ENCODE measurements at regions not wholly inside any gene's neighbourhood (a gene's known extent, or its start where the extent isn't known, plus 50 kb on each side); places are given as distances from the start of the nearest gene placed in this dataset.

GRCh38 chr20:24138196-24138857 is 149.7 kb upstream of the GGTLC1 start:
- TF ChIP-seq, protein P1, sequence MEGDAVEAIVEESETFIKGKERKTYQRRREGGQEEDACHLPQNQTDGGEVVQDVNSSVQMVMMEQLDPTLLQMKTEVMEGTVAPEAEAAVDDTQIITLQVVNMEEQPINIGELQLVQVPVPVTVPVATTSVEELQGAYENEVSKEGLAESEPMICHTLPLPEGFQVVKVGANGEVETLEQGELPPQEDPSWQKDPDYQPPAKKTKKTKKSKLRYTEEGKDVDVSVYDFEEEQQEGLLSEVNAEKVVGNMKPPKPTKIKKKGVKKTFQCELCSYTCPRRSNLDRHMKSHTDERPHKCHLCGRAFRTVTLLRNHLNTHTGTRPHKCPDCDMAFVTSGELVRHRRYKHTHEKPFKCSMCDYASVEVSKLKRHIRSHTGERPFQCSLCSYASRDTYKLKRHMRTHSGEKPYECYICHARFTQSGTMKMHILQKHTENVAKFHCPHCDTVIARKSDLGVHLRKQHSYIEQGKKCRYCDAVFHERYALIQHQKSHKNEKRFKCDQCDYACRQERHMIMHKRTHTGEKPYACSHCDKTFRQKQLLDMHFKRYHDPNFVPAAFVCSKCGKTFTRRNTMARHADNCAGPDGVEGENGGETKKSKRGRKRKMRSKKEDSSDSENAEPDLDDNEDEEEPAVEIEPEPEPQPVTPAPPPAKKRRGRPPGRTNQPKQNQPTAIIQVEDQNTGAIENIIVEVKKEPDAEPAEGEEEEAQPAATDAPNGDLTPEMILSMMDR (IDR thresholded peaks at IDR 0.05), result no peak
- TF ChIP-seq POLR2A (IDR thresholded peaks at IDR 0.05), result no peak

All from vagina (tissue), 2 donors.